K562 (cell line): ENCODE measurements at regions not wholly inside any gene's neighbourhood (a gene's known extent, or its start where the extent isn't known, plus 50 kb on each side); places are given as distances from the start of the nearest gene placed in this dataset.

ENCODE experiments used
- ATAC-seq: fragments of 200-7000 bp; cut with Tn5 transposase; 3 replicates; pipeline ENCODE4 v1.9.1; 2020; ENCODE audit warnings: moderate library complexity
- BruUV-seq: library from RNA; stranded (reverse); fragments of 400-500 nt; replicated peaks from 2 replicates; lab custom pipeline; 2021; lab: Mats Ljungman, UMichigan
- CTCF ChIA-PET: fragments of 300-600 bp; formaldehyde crosslinking; extraction: SDS; loops from one replicate; lab custom pipeline; 2021; ENCODE audit warnings: low intra/inter-chr PET ratio; lab: Yijun Ruan, JAX
- POLR2A ChIA-PET: fragments of 300-600, 350-650 bp; sonication (Branson Sonifier 250); formaldehyde crosslinking; extraction: SDS; loops from one replicate; lab custom pipeline; 2021; ENCODE audit warnings: antibody characterized with exemption, inconsistent platforms; lab: Yijun Ruan, JAX
- DNase-seq, 4 experiments: peaks; one replicate each; pipeline versions ENCODE4 v3.0.0 to v3.0.0-alpha.2; 2011 to 2018; ENCODE audit warnings: low spot score in 3 of 4, mixed read lengths in 3 of 4; ENCODE audit errors: extremely low read depth in 1 of 4
- FAIRE-seq: peaks from 2 replicates; lab custom pipeline; 2011; peaks lifted over from hg19 to GRCh38; lab: Jason Lieb, UNC
- H2AFZ ChIP-seq: 2 replicates; pipeline ENCODE4 v1.6.0; 2011; ENCODE audit warnings: low read depth, low read length, control low read depth, inconsistent platforms
- H3K27ac ChIP-seq: fragments of 200-600 bp; 3 replicates; pipeline ENCODE4 v1.8.0; 2011; ENCODE audit warnings: low read depth, mild to moderate bottlenecking, control low read depth, inconsistent platforms, low read length, moderate library complexity, mixed read lengths; ENCODE audit errors: extremely low read depth
- H3K27me3 ChIP-seq, 2 experiments: fragments of 300-600 bp in 1 of 2; 2 replicates in 1 of 2; 3 replicates in 1 of 2; pipeline versions ENCODE4 v1.6.0 to v1.8.0; 2011; ENCODE audit warnings: inconsistent platforms in 2 of 2, low read length in 2 of 2, mild to moderate bottlenecking in 1 of 2, mixed read lengths in 1 of 2, moderate library complexity in 1 of 2; ENCODE audit not compliant: control insufficient read depth in 2 of 2, insufficient read depth in 2 of 2
- H3K36me3 ChIP-seq: fragments of 300-600 bp; 3 replicates; pipeline ENCODE4 v1.8.0; 2011; ENCODE audit warnings: mild to moderate bottlenecking, low read length, inconsistent platforms; ENCODE audit not compliant: control insufficient read depth, insufficient read depth
- H3K4me1 ChIP-seq, 2 experiments: fragments of 200-600 bp in 1 of 2; replicated peaks in 1 of 2; 2 replicates in 1 of 2; 3 replicates in 1 of 2; pipeline versions ENCODE4 v1.5.1 to v1.8.0; 2011; ENCODE audit warnings: inconsistent platforms in 2 of 2, low read length in 2 of 2, mild to moderate bottlenecking in 1 of 2, mixed read lengths in 1 of 2, moderate library complexity in 1 of 2; ENCODE audit not compliant: control insufficient read depth in 2 of 2, insufficient read depth in 2 of 2
- H3K4me2 ChIP-seq: 2 replicates; pipeline ENCODE4 v1.6.1; 2011; ENCODE audit warnings: low read length, control low read depth, inconsistent platforms, mixed read lengths; ENCODE audit not compliant: insufficient read depth
- H3K4me3 ChIP-seq: fragments of 200-600 bp; sonication (generic), shearing (Covaris generic); 2 replicates; pipeline ENCODE4 v1.5.1; 2016; ENCODE audit warnings: control low read depth, inconsistent platforms
- H3K79me2 ChIP-seq: fragments of 200-600 bp; 3 replicates; pipeline ENCODE4 v1.8.0; 2011; ENCODE audit warnings: low read length, inconsistent platforms; ENCODE audit not compliant: control insufficient read depth, insufficient read depth
- H3K9ac ChIP-seq, 2 experiments: 2 replicates each; pipeline versions ENCODE4 v1.6.0 to v1.6.1; 2011; ENCODE audit warnings: low read depth in 2 of 2, low read length in 2 of 2, control low read depth in 1 of 2, inconsistent platforms in 1 of 2, mild to moderate bottlenecking in 1 of 2, mixed read lengths in 1 of 2; ENCODE audit not compliant: insufficient read depth in 1 of 2
- H3K9me1 ChIP-seq: one replicate; pipeline ENCODE4 v1.6.0; 2011; ENCODE audit warnings: inconsistent platforms, mild to moderate bottlenecking, low read length, moderate library complexity; ENCODE audit not compliant: control insufficient read depth, insufficient read depth
- H3K9me3 ChIP-seq: replicated peaks from 2 replicates; pipeline ENCODE4 v1.5.1; 2011; ENCODE audit warnings: low read depth, low read length, inconsistent platforms; ENCODE audit not compliant: control insufficient read depth, insufficient read depth
- H4K20me1 ChIP-seq: replicated peaks from 2 replicates; pipeline ENCODE4 v1.6.1; 2011; ENCODE audit warnings: low read length, inconsistent platforms, mixed read lengths; ENCODE audit not compliant: control insufficient read depth, insufficient read depth
- CBFA2T3 ChIP-seq: fragments of 450-650 bp; IDR thresholded peaks from 2 replicates; pipeline ENCODE4 v1.6.1; 2017
- CBX2 ChIP-seq: fragments of 200-600 bp; sonication (generic); IDR thresholded peaks from one replicate; pipeline ENCODE4 v1.6.1; 2012; ENCODE audit warnings: mild to moderate bottlenecking, low read length, inconsistent platforms; ENCODE audit not compliant: insufficient read depth, poor library complexity, severe bottlenecking
- NCOR1 ChIP-seq: fragments of 450-650 bp; IDR thresholded peaks from 2 replicates; pipeline ENCODE4 v1.6.1; 2016; ENCODE audit warnings: mild to moderate bottlenecking, moderate library complexity
- PYGO2 ChIP-seq: fragments of 450-650 bp; IDR thresholded peaks from 2 replicates; pipeline ENCODE4 v1.6.1; 2016; ENCODE audit warnings: mild to moderate bottlenecking, missing genetic modification characterization, moderate library complexity, missing compliant biosample characterization
- TEAD2 ChIP-seq: fragments of 450-650 bp; IDR thresholded peaks from 2 replicates; pipeline ENCODE4 v1.6.1; 2016; ENCODE audit warnings: missing genetic modification characterization, control low read depth, missing compliant biosample characterization
- ZNF384 ChIP-seq: IDR thresholded peaks from 2 replicates; pipeline ENCODE4 v1.6.1; 2012; ENCODE audit warnings: low read depth, low read length, improper control_type of control experiment
- ZNF778 ChIP-seq: fragments of 450-650 bp; formaldehyde crosslinking; IDR thresholded peaks from 2 replicates; pipeline ENCODE4 v1.4.0; 2020; ENCODE audit warnings: mild to moderate bottlenecking, moderate library complexity
- WGBS: fragments of 100-300 bp; shearing (Covaris generic); methylation state at CpG from one replicate; pipeline ENCODE4 v1.1.6; 2016; ENCODE audit warnings: low coverage, mixed read lengths; ENCODE audit not compliant: insufficient coverage; ENCODE audit errors: missing lambda C conversion rate; 5-methylcytosine and 5-hydroxymethylcytosine counted together
- in situ Hi-C: fragments of 300-500 bp; cut with MboI; formaldehyde crosslinking; loops from 4 replicates; pipeline ENCODE4 v1.15.0; 2018; ENCODE audit warnings: inconsistent platforms, mixed read lengths
- intact Hi-C: fragments of 100-400 bp; cut with micrococcal nuclease; formaldehyde crosslinking; loops from 2 replicates; pipeline ENCODE4 v1.14.2; 2022
- TF ChIP-seq, protein P1 (sequence below): sonication (generic); formaldehyde crosslinking; IDR thresholded peaks from 2 replicates; pipeline ENCODE4 v1.8.0; 2023; ENCODE audit warnings: mild to moderate bottlenecking, missing genetic modification reagents

GRCh38 chr2:157149270-157149669 is 108.2 kb upstream of the GALNT5 start (continued):
- TF ChIP-seq, protein P1, sequence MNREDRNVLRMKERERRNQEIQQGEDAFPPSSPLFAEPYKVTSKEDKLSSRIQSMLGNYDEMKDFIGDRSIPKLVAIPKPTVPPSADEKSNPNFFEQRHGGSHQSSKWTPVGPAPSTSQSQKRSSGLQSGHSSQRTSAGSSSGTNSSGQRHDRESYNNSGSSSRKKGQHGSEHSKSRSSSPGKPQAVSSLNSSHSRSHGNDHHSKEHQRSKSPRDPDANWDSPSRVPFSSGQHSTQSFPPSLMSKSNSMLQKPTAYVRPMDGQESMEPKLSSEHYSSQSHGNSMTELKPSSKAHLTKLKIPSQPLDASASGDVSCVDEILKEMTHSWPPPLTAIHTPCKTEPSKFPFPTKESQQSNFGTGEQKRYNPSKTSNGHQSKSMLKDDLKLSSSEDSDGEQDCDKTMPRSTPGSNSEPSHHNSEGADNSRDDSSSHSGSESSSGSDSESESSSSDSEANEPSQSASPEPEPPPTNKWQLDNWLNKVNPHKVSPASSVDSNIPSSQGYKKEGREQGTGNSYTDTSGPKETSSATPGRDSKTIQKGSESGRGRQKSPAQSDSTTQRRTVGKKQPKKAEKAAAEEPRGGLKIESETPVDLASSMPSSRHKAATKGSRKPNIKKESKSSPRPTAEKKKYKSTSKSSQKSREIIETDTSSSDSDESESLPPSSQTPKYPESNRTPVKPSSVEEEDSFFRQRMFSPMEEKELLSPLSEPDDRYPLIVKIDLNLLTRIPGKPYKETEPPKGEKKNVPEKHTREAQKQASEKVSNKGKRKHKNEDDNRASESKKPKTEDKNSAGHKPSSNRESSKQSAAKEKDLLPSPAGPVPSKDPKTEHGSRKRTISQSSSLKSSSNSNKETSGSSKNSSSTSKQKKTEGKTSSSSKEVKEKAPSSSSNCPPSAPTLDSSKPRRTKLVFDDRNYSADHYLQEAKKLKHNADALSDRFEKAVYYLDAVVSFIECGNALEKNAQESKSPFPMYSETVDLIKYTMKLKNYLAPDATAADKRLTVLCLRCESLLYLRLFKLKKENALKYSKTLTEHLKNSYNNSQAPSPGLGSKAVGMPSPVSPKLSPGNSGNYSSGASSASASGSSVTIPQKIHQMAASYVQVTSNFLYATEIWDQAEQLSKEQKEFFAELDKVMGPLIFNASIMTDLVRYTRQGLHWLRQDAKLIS (CRISPR knock-in tag), result no peak

- Histone ChIP-seq H3K36me3 (no peaks in the 10 kb centered on the region), H4K20me1 (no peaks in the 10 kb centered on the region), H3K27ac (no peak overlapping the region), H3K9me3 (no peaks in the 10 kb centered on the region), H3K27me3 (no peaks in the 10 kb centered on the region), H3K4me2 (no peak overlapping the region), H3K4me1 (no peaks in the 10 kb centered on the region), H3K9me1 (no peaks in the 10 kb centered on the region), H3K79me2 (no peaks in the 10 kb centered on the region), H2AFZ (no peak overlapping the region), H3K4me3 (no peak overlapping the region), H3K9ac (no peak overlapping the region)
- BruUV-seq, result no TSS peak
- in situ Hi-C loops, result no loop called here
- DNase-seq (no peak), FAIRE-seq (no peak), ATAC-seq (no peak)
- TF ChIP-seq ZNF778, result no peak
- TF ChIP-seq CBX2, result no peak
- no peak for TF ChIP-seq ZNF384
- no peak for TF ChIP-seq PYGO2
- no peak for TF ChIP-seq NCOR1
- no peak for TF ChIP-seq CBFA2T3
- TF ChIP-seq TEAD2 (tag), result no peak
- WGBS, result 21% methylated on average over 3 of the region's 3 CpGs
- ChIA-PET CTCF (no interaction called here), POLR2A (no interaction called here)
- intact Hi-C loops, result no loop called here
These were observed 106.8 kb upstream of the GALNT5 start for GRCh38 chr2:157150747-157151146.
